ENCODE measurements at regions not wholly inside any gene's neighbourhood (a gene's known extent, or its start where the extent isn't known, plus 50 kb on each side); places are given as distances from the start of the nearest gene placed in this dataset.

DNA sequence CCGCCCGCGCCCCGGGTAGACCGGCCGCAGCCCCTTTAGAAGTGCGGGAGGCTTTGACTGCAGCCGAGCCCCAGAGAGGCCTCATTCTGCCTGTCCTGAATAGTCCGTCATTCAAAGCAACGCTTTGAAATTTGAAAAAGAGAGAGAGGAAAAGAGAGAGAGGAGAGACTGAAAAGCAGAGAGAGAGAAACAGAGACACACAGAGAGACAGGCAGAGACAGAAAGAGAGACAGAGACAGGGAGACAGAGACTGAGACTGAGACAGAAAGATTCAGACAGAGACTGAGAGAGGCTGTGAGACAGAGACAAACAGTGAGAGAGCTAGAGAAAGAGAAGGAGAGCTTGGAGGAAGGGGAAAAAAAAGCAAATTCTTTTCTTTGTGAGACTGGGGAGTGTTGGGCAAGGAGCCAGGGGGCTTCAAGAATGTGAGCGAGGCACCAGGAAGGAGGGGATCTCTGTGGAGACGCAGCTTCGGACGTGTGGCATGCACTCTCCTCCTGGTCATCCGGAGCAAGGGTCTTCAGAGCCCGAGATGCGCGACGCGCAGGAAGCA is 73.1 kb downstream of the MYCN start:
- Mint-ChIP-seq H3K4me1 (ENCODE audit: low read depth) (peaks cover 6% of the 10 kb centered on the region), H3K4me3 (no peak overlapping the region), H3K36me3 (ENCODE audit: low read depth) (no peaks in the 10 kb centered on the region), H3K9me3 (no peaks in the 10 kb centered on the region), H3K27me3 (peaks cover 38% of the 10 kb centered on the region), H3K27ac (no peak overlapping the region)
- intact Hi-C loops (cut with micrococcal nuclease), result no loop called here

DNA sequence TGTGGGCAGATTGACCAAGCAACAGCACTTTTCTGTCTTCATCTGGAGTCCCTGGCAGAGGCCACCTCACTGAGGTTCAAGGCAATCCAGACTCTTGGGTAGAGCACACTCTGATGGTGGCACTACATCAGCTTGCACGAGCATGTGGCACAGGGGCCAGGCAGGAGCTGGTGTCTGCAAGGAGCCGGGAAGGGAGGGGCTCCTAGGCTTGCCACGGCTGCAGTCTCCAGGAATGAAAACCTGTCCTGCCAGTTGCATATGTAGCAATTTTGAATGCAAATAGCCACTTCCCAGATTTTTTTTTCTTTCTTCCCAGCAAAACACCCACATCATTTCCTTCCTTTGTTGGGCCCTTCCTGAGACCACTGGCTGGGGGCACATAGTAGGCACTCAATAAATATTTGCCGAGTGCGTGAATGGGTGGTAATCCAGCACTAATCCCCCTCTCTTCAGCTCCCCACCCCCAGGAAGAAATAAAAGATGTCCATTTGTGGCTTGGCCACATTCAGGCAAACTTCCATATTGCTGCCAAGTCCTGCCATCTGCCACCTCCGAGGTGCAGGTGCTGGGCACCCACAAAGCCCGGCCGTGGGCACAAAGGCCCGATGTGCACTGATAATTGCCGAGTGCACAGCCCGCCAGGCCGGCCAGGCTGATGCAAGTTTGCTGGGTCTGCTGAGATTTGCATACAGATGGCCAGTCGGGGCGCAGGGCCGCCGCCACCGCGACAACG is 72.4 kb downstream of the MYCN start:
- intact Hi-C loops (cut with micrococcal nuclease), result no loop called here
- no peaks in the 10 kb centered on the region for H3K9me3 Mint-ChIP-seq
- H3K36me3 Mint-ChIP-seq (ENCODE audit: low read depth), result no peaks in the 10 kb centered on the region
- no peak overlapping the region for H3K27ac Mint-ChIP-seq
- peaks cover 6% of the 10 kb centered on the region for H3K4me1 Mint-ChIP-seq (ENCODE audit: low read depth)
- peaks cover 36% of the 10 kb centered on the region for H3K27me3 Mint-ChIP-seq
- no peak overlapping the region for H3K4me3 Mint-ChIP-seq

DNA sequence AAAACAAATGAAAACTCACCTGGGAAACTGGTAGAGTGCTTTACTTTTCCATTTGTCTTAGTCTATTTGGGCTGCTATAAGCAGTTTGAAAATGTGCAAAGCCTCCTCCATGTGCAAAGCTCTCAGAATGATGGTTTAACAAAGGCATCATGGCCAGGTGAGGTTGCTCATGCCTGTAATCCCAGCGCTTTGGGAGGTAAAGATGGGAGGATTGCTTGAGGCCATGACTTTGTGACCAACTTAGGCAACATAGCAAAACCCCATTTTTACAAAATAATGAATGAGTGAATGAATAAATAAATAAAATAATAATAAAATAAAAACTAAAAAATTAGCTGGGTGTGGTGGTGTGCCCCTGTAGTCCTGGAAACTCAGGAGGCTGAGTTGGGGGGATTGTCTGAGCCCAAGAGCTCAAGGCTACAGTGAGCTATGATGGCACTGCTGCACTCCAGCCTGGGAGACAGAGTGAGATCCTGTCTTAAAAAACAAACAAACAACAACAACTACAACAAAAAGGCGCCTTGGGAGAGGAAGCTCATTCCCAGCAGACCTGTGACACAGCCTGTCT is 71.8 kb downstream of the MYCN start:
- H3K27me3 Mint-ChIP-seq, result peaks cover 36% of the 10 kb centered on the region
- H3K27ac Mint-ChIP-seq, result no peak overlapping the region
- intact Hi-C loops (cut with micrococcal nuclease), result no loop called here
- H3K36me3 Mint-ChIP-seq (ENCODE audit: low read depth), result no peaks in the 10 kb centered on the region
- H3K4me3 Mint-ChIP-seq, result no peak overlapping the region
- H3K4me1 Mint-ChIP-seq (ENCODE audit: low read depth), result peaks cover 6% of the 10 kb centered on the region
- H3K9me3 Mint-ChIP-seq, result no peaks in the 10 kb centered on the region

DNA sequence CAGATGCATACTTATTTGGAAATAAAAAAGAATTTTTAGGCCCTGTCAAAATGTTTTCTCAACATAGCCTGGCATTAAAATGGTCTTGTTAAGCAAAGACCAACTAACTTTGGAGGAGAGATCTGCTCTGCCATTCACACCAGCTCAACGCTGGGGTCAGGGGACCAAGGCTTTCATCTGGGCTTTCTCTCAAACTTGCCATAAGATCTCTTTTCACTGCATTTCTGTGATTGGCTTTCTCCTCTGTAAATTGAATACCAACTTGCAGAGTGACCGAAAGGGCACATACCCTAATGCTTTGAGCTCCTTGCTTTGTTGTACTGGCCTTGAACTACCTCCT is 71.2 kb downstream of the MYCN start:
- peaks cover 36% of the 10 kb centered on the region for H3K27me3 Mint-ChIP-seq
- no peaks in the 10 kb centered on the region for H3K36me3 Mint-ChIP-seq (ENCODE audit: low read depth)
- no peaks in the 10 kb centered on the region for H3K9me3 Mint-ChIP-seq
- intact Hi-C loops (cut with micrococcal nuclease), result no loop called here
- H3K4me1 Mint-ChIP-seq (ENCODE audit: low read depth), result peaks cover 8% of the 10 kb centered on the region
- H3K27ac Mint-ChIP-seq, result no peak overlapping the region
- no peak overlapping the region for H3K4me3 Mint-ChIP-seq

DNA sequence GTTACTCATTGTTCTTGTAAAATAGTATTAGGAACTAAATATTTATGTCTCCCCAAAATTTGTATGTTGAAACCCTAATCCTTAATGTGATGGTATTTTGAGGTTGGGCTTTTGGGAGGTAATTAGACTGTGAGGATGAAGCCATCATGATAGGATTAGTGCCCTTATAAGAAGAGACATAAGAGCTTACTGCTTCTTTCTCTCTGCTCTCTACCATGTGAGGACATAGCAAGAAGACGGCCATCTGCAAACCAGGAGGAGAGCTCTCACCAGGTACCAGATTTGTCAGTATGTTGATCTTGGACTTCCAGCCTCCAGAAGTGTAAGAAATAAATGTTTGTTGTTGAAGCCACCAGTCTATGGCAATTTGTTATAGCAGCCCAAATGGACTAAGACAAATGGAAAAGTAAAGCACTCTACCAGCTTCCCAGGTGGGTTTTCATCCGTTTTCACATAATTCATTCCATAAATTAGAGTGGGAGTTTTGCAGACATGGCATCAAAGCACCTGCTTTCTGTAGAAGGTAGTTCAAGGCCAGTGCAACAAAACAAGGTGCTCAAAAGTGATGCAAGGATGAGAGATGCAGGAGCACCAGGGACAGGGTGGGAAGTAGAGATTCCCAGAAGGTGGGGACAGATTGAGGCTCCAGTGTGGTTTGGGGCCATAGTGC is 70.7 kb downstream of the MYCN start:
- H3K27me3 Mint-ChIP-seq, result peaks cover 36% of the 10 kb centered on the region
- no peak overlapping the region for H3K4me3 Mint-ChIP-seq
- H3K4me1 Mint-ChIP-seq (ENCODE audit: low read depth), result peaks cover 13% of the 10 kb centered on the region
- H3K36me3 Mint-ChIP-seq (ENCODE audit: low read depth), result no peaks in the 10 kb centered on the region
- intact Hi-C loops (cut with micrococcal nuclease), result no loop called here
- H3K27ac Mint-ChIP-seq, result no peak overlapping the region
- H3K9me3 Mint-ChIP-seq, result no peaks in the 10 kb centered on the region

DNA sequence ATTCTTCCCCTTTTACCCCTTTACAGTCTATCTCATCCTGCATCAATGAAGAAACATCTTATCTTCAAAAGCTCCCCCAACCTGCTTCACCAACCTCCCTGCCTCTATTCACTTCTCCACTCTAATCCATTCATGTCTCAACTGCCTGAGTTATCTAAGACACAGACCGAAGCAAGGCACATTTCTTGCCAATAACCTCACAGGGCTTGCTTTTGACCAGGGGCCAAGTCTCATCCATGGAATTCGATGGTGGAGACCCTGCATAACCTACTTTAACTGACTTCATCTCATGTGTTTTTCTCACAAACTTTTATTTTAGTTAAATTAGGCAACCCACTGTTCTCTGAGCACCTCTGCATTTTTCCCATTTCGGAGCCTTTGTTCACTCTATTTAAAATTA is 69.7 kb downstream of the MYCN start:
- H3K27ac Mint-ChIP-seq, result no peak overlapping the region
- H3K36me3 Mint-ChIP-seq (ENCODE audit: low read depth), result no peaks in the 10 kb centered on the region
- intact Hi-C loops (cut with micrococcal nuclease), result no loop called here
- H3K27me3 Mint-ChIP-seq, result peaks cover 27% of the 10 kb centered on the region
- H3K4me3 Mint-ChIP-seq, result no peak overlapping the region
- H3K9me3 Mint-ChIP-seq, result no peaks in the 10 kb centered on the region
- peaks cover 21% of the 10 kb centered on the region for H3K4me1 Mint-ChIP-seq (ENCODE audit: low read depth)

DNA sequence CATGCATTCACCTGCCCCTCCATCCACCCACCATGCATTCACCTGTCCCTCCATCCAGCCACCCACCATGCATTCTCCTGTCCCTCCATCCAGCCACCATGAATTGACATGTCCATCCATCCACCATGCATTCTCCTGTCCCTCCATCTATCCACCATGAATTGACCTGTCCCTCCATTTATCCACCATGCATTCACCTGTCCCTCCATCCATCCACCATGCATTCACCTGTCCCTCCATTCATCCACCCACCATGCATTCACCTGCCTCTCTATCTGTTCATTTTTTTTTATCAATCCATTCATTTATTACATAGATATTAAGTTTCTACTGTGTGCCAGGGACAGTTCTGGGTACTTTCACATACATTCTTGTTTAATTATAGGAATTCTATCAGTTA is 69.2 kb downstream of the MYCN start:
- H3K36me3 Mint-ChIP-seq (ENCODE audit: low read depth), result no peaks in the 10 kb centered on the region
- no peaks in the 10 kb centered on the region for H3K9me3 Mint-ChIP-seq
- H3K27ac Mint-ChIP-seq, result no peak overlapping the region

DNA sequence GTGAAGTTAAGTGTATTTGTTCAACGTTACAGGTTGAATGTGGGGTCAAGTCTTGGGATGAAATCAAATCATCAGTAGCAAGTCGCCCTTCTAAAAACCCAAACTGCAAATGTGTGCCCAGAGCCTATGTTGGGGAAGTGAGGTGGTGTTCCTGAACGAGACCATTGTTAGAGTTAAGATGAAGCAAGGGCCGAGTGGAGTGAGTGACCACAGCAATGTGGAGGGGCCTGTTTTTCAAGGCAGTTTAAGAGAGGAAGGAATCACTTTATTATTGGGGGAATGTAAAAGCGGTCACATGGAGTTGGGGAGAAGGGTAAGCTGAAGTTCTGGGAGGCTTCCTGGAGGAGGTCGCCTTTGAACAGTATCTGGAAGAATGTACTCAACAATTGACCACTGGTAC is 68.5 kb downstream of the MYCN start:
- Mint-ChIP-seq H3K27me3 (peaks cover 17% of the 10 kb centered on the region), H3K27ac (no peak overlapping the region), H3K4me3 (no peak overlapping the region), H3K9me3 (no peaks in the 10 kb centered on the region), H3K36me3 (ENCODE audit: low read depth) (no peaks in the 10 kb centered on the region), H3K4me1 (ENCODE audit: low read depth) (peaks cover 29% of the 10 kb centered on the region)
- intact Hi-C loops (cut with micrococcal nuclease), result no loop called here

More for the DNA sequence above, 69.2 kb downstream of the MYCN start:
- intact Hi-C loops (cut with micrococcal nuclease), result no loop called here
- Mint-ChIP-seq H3K4me1 (ENCODE audit: low read depth) (peaks cover 25% of the 10 kb centered on the region), H3K27me3 (peaks cover 23% of the 10 kb centered on the region), H3K4me3 (no peak overlapping the region)

DNA sequence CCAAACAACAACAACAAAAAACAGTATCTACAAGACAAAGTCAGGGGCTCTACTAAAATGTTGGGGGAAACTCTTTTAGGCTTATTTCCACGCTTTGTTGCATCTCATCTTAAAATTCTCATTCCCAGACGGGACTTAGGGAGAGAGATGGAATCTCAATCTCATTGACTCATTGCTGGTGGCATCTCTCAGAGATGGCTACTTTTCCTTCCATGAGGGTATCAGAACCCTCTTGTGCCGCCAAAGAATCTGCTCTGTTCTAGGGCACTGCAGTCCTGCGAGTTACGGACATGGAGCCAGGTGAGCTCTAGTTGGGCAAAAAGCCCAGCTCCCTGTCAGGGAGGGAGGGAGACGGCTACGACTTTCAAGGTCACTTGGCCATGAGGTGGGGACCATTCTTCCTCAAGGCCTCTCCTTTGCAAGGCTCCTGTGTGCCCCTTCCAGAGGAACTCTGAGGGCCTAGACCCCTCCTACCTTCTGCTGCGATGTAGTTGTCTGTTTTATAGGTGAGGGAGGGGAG is 68.0 kb downstream of the MYCN start:
- no peaks in the 10 kb centered on the region for H3K36me3 Mint-ChIP-seq (ENCODE audit: low read depth)
- H3K27ac Mint-ChIP-seq, result no peak overlapping the region
- H3K4me3 Mint-ChIP-seq, result no peak overlapping the region
- intact Hi-C loops (cut with micrococcal nuclease), result no loop called here
- H3K4me1 Mint-ChIP-seq (ENCODE audit: low read depth), result peaks cover 26% of the 10 kb centered on the region
- peaks cover 12% of the 10 kb centered on the region for H3K27me3 Mint-ChIP-seq
- no peaks in the 10 kb centered on the region for H3K9me3 Mint-ChIP-seq

DNA sequence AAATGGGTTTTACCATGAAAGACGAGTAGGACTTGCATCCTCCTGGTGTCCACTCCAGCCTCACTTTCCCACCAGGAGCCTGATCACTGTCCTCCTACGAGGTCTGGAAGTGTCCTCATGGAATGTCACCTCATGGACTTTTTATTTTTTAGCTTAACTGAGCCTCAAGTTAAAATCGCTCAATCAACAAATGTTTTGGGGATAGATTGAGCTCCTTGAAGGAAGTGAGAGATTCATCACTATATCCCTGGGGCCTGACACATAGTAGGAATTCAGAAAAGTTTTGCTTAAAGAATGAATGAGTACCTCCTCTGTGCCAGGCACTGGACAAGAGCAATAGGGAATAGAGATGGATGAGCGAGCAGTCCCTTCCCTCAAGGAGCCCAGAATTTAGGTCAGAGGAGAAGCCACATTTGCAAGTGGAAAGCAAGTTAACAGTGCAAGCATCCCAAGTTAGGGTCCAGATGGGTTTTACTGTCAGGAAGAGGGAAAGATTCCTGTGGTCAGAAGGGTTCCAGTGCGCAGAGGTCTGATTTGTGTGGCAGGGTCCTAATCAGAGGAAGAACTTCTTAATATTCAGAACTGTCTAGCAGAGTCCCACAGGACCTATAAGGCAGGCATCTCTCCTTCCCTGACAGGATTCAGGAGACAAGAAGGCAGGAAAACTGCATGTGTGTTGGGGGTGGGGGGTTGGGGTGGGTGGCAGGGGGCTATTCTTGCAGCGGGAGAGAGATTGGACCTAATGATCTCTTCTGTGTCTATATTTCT is 67.0 kb downstream of the MYCN start:
- intact Hi-C loops (cut with micrococcal nuclease), result no loop called here
- Mint-ChIP-seq H3K4me1 (ENCODE audit: low read depth) (peaks cover 23% of the 10 kb centered on the region), H3K9me3 (no peaks in the 10 kb centered on the region), H3K4me3 (no peak overlapping the region), H3K36me3 (ENCODE audit: low read depth) (no peaks in the 10 kb centered on the region), H3K27ac (peak overlapping the region; percentile 23), H3K27me3 (peaks cover 2% of the 10 kb centered on the region)

DNA sequence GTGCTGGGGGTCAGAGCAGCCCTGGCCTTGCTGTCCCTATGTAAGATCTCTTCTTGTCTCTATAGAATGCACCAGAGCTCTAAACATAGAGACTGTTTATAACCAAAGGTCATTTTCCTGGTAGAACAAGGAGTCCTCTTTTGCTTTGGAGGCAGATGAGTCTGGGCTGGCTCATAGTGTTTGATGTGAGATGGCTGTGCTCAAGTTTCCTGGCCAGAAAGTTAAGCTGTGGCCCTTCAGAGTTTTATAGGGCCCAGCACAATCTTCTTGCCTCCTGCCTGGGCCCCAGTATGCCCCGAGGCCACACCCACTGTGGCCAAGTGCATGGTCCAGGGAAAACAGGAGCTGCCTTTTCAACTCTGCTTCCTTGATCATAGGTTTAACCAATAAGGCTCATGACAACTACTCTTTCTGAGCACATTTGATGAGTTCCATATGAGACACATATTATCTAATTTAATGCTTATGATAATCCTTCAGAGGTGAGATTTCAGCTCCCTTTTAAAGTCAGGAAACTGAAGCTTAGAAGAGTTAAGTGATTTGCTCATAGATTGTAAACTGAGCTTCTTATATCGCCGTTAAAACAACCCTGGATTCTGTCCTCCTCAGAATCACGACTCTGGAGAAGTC is 66.3 kb downstream of the MYCN start:
- H3K4me1 Mint-ChIP-seq (ENCODE audit: low read depth), result peaks cover 23% of the 10 kb centered on the region
- intact Hi-C loops (cut with micrococcal nuclease), result no loop called here
- H3K27ac Mint-ChIP-seq, result peak overlapping the region; percentile 23

DNA sequence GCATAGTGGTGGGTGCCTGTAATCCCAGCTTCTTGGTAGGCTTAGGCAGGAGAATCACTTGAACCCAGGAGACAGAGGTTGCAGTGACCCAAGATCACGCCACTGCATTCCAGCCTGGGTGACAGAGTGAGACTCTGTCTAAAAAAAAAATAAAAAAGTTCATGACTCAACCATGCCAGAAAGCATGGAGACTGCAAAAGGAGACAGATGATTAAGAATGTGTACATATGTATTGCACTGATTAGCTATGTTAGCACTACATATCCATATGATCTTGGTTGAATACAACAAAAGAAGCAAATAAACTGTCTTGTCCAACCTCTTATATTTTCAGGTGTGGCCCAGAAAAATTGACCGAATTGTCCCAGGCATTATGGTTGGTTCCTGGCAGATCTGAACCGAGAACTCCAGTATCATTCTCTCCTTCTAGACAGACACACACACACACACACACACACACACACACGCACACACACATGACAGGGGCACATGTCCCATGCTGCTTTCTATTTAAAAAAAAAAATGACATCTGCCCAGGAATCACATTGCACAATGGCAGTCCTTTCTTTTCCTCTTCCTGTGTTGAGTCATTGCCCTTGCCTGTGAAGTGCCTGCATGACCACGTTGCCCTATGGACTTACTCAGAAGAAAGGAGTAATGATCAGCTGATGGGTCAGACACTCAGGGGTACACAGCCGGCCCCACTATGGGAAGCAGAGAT is 65.6 kb downstream of the MYCN start:
- Mint-ChIP-seq H3K27ac (peak overlapping the region; percentile 23), H3K4me3 (no peak overlapping the region)
- intact Hi-C loops (cut with micrococcal nuclease), result no loop called here

More for the DNA sequence above, 66.3 kb downstream of the MYCN start:
- Mint-ChIP-seq H3K27me3 (no peaks in the 10 kb centered on the region), H3K36me3 (ENCODE audit: low read depth) (no peaks in the 10 kb centered on the region), H3K4me3 (no peak overlapping the region), H3K9me3 (no peaks in the 10 kb centered on the region)

DNA sequence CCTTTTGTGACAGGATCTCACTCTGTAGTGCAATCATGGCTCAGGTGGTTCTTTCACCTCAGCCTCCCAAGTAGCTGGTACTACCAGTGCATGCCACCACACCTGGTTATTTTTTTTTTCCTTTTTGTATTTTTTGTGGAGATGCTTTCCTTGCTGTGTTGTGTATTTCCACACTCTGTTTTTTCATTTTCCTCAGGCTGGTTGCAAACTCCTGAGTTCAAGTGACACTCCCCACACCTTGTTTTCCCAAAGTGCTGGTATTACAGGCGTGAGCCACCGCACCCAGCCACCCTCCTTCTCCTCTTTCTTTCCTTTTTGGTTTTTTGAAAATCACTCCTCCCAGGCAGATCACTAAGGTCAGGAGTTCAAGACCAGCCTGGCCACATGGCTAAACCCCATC is 65.0 kb downstream of the MYCN start:
- intact Hi-C loops (cut with micrococcal nuclease), result no loop called here
- Mint-ChIP-seq H3K27ac (no peak overlapping the region), H3K9me3 (no peaks in the 10 kb centered on the region), H3K4me3 (no peak overlapping the region), H3K4me1 (ENCODE audit: low read depth) (peaks cover 23% of the 10 kb centered on the region), H3K27me3 (no peaks in the 10 kb centered on the region), H3K36me3 (ENCODE audit: low read depth) (no peaks in the 10 kb centered on the region)

More for the DNA sequence above, 65.6 kb downstream of the MYCN start:
- peaks cover 23% of the 10 kb centered on the region for H3K4me1 Mint-ChIP-seq (ENCODE audit: low read depth)
- no peaks in the 10 kb centered on the region for H3K27me3 Mint-ChIP-seq
- no peaks in the 10 kb centered on the region for H3K9me3 Mint-ChIP-seq
- no peaks in the 10 kb centered on the region for H3K36me3 Mint-ChIP-seq (ENCODE audit: low read depth)
